ENCODE measurements at regions not wholly inside any gene's neighbourhood (a gene's known extent, or its start where the extent isn't known, plus 50 kb on each side); places are given as distances from the start of the nearest gene placed in this dataset.

DNA sequence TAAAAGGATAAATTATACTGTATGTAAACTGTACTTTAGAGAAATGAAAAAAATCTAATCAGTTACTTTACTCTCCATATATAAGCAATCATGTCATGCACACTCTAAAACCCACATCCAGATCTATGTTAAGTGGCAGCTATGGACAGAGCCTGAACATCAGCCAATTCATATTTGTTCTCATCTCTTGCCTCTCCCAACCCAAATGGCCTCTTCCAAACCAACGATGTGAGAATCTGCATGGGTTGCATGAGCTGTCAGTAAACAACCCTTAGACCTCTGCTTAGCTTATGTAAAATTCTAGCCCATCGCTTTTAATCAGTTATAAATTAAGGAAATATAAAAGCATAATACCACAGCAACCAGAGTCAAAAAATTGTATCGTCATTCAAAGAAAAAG is 288.7 kb upstream of the INTU start:
- Mint-ChIP-seq H3K36me3 (ENCODE audit: low read depth) (no peaks in the 10 kb centered on the region), H3K4me3 (no peak overlapping the region), H3K27ac (no peak overlapping the region), H3K4me1 (no peaks in the 10 kb centered on the region), H3K27me3 (ENCODE audit: low read depth) (no peaks in the 10 kb centered on the region), H3K9me3 (peaks cover 4% of the 10 kb centered on the region)
- TF ChIP-seq CTCF (IDR thresholded peaks at IDR 0.05; ENCODE audit: unreplicated experiment in 3 of 3), result no peak

DNA sequence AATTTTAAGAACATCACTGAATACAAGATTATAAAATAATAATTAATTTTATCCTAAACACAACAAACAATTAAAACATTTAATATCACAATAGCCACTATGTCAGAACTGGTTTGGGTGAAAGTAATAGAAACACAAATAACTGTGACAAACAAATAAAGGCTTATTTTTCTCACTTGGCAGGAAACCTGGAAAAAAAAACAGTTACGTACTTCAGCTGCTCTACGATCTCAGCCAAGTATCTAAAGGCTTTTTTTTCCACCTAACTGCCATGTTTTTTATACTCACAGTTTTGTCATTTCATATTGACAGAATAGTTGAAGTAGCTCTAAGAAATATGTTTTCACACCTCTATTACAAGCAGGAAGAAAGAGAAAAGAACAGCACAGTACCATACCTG is 284.8 kb upstream of the INTU start:
- Mint-ChIP-seq H3K9me3 (peaks cover 10% of the 10 kb centered on the region), H3K27ac (no peak overlapping the region), H3K36me3 (ENCODE audit: low read depth) (no peaks in the 10 kb centered on the region), H3K4me1 (peaks cover 6% of the 10 kb centered on the region), H3K4me3 (no peak overlapping the region), H3K27me3 (ENCODE audit: low read depth) (no peaks in the 10 kb centered on the region)
- TF ChIP-seq CTCF (IDR thresholded peaks at IDR 0.05; ENCODE audit: unreplicated experiment in 3 of 3), result no peak

GRCh38 chr4:127352220-127353113 is 280.3 kb upstream of the INTU start:
- Mint-ChIP-seq H3K4me3 (no peak overlapping the region), H3K27ac (no peak overlapping the region), H3K4me1 (peaks cover 11% of the 10 kb centered on the region), H3K27me3 (ENCODE audit: low read depth) (no peaks in the 10 kb centered on the region), H3K36me3 (ENCODE audit: low read depth) (no peaks in the 10 kb centered on the region), H3K9me3 (peaks cover 10% of the 10 kb centered on the region)
- no peak for TF ChIP-seq CTCF (IDR thresholded peaks at IDR 0.05; ENCODE audit: unreplicated experiment in 3 of 3)

GRCh38 chr4:127355743-127356142 is 277.0 kb upstream of the INTU start:
- Mint-ChIP-seq H3K9me3 (no peaks in the 10 kb centered on the region), H3K36me3 (ENCODE audit: low read depth) (no peaks in the 10 kb centered on the region), H3K27me3 (ENCODE audit: low read depth) (no peaks in the 10 kb centered on the region), H3K4me1 (peaks cover 11% of the 10 kb centered on the region), H3K4me3 (no peak overlapping the region), H3K27ac (no peak overlapping the region)
- TF ChIP-seq CTCF (IDR thresholded peaks at IDR 0.05; ENCODE audit: unreplicated experiment in 3 of 3), result no peak

GRCh38 chr4:127357765-127358164 is 275.0 kb upstream of the INTU start:
- Mint-ChIP-seq H3K36me3 (ENCODE audit: low read depth) (no peaks in the 10 kb centered on the region), H3K27ac (no peak overlapping the region), H3K4me3 (no peak overlapping the region), H3K4me1 (peaks cover 6% of the 10 kb centered on the region), H3K27me3 (ENCODE audit: low read depth) (no peaks in the 10 kb centered on the region), H3K9me3 (peaks cover 3% of the 10 kb centered on the region)
- no peak for TF ChIP-seq CTCF (IDR thresholded peaks at IDR 0.05; ENCODE audit: unreplicated experiment in 3 of 3)

DNA sequence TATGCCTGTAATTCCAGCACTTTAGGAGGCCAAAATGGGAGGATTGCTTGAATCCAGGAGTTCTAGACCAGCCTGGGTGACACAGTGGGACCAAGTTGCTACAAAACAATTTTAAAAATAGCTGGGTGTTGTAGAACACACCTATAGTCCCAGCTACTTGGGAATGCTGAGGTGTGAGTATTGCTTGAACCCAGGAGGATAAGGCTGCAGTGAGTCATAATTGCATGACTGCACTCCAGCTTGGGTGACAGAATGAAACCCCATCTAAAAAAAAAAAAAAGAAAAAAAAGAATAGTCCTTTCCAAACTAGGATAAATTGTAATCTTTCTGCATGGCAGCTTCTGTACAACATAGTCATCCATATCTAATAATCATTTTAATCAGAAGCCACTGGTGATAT is 270.1 kb upstream of the INTU start:
- no peak for TF ChIP-seq CTCF (IDR thresholded peaks at IDR 0.05; ENCODE audit: unreplicated experiment in 3 of 3)
- no peak overlapping the region for H3K27ac Mint-ChIP-seq

More for the DNA sequence above, 270.1 kb upstream of the INTU start:
- Mint-ChIP-seq H3K9me3 (peaks cover 3% of the 10 kb centered on the region), H3K27me3 (ENCODE audit: low read depth) (no peaks in the 10 kb centered on the region), H3K4me3 (no peak overlapping the region), H3K36me3 (ENCODE audit: low read depth) (no peaks in the 10 kb centered on the region), H3K4me1 (no peaks in the 10 kb centered on the region)

Data from nephron (organoid).